Activated naive CD8-positive, alpha-beta T cell treated with anti-CD3 and anti-CD28 coated beads, Interleukin-2, amount 10 ng/mL, durations not matched to agents 7 days and 5 days (primary cell): ENCODE measurements at regions not wholly inside any gene's neighbourhood (a gene's known extent, or its start where the extent isn't known, plus 50 kb on each side); places are given as distances from the start of the nearest gene placed in this dataset.

Experiments used
- ATAC-seq: fragments of 150-1000 bp; cut with Tn5 transposase; one replicate; pipeline ENCODE4 v1.10.0; 2021; ENCODE audit warnings: low read depth, moderate library complexity
- POLR2A ChIA-PET: fragments of 350-600 bp; sonication (Branson Sonifier 250); formaldehyde crosslinking; loops from one replicate; lab custom pipeline; 2021; ENCODE audit warnings: antibody characterized with exemption; lab: Charles Lee
- DNase-seq: peaks from one replicate; pipeline ENCODE4 v3.0.0; 2021
- H3K27ac Mint-ChIP-seq: one replicate; pipeline ENCODE4 v1.8.0; 2022; ENCODE audit warnings: mild to moderate bottlenecking, mixed read lengths
- H3K27me3 Mint-ChIP-seq: one replicate; pipeline ENCODE4 v1.8.0; 2022; ENCODE audit warnings: mild to moderate bottlenecking, moderate library complexity, mixed read lengths
- H3K36me3 Mint-ChIP-seq: one replicate; pipeline ENCODE4 v1.8.0; 2021; ENCODE audit warnings: mild to moderate bottlenecking, mixed read lengths
- H3K4me1 Mint-ChIP-seq: one replicate; pipeline ENCODE4 v1.8.0; 2021; ENCODE audit warnings: mixed read lengths
- H3K4me3 Mint-ChIP-seq: one replicate; pipeline ENCODE4 v1.8.0; 2022; ENCODE audit warnings: mild to moderate bottlenecking, moderate library complexity, mixed read lengths
- H3K9me3 Mint-ChIP-seq: one replicate; pipeline ENCODE4 v1.8.0; 2021; ENCODE audit warnings: mixed read lengths

DNA sequence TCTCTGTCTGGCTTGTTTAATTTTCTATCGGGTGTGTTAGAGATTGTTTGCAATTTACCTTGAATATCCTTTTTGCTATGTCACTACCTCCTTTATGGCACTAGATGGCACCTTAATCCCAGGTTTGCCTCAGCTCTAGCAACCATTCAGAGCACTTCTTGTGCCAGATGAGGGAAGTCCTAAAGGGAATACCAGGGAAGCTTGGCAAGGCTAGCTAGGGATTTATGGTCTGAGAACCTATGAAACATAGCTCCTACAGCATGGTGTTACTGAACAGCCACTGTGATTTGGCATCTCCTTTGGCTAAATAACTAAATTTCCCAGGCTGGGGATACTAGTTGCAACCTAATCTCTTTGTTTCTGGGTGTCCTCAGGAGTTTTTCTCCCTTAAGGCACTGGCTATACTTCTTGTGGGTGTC is 69.0 kb upstream of the VOPP1 start:
- POLR2A ChIA-PET, result interaction anchor here (0.8 to 1.6 kb wide), 3 partner anchors 107 to 424 kb away, joined by 3 to 4 read pairs (median 4); partner anchors contain the start of gene SUMF2
- ATAC-seq (peak; percentile 70), DNase-seq (no peak)
- Mint-ChIP-seq H3K9me3 (no peaks in the 10 kb centered on the region), H3K36me3 (peaks cover 2% of the 10 kb centered on the region), H3K27me3 (peaks cover 11% of the 10 kb centered on the region), H3K4me1 (peaks cover 9% of the 10 kb centered on the region), H3K4me3 (peak overlapping the region; percentile 57), H3K27ac (peak overlapping the region; percentile 82)

GRCh38 chr7:55639640-55640039 is 67.3 kb upstream of the VOPP1 start:
- Mint-ChIP-seq H3K27me3 (peaks cover 12% of the 10 kb centered on the region), H3K36me3 (peaks cover 2% of the 10 kb centered on the region), H3K9me3 (no peaks in the 10 kb centered on the region), H3K27ac (no peak overlapping the region), H3K4me3 (no peak overlapping the region), H3K4me1 (peaks cover 9% of the 10 kb centered on the region)
- POLR2A ChIA-PET, result no interaction called here
- DNase-seq, result no peak
- no peak for ATAC-seq

GRCh38 chr7:55629051-55629677 is 56.9 kb upstream of the VOPP1 start:
- no peak overlapping the region for H3K27ac Mint-ChIP-seq
- no peaks in the 10 kb centered on the region for H3K4me1 Mint-ChIP-seq
- POLR2A ChIA-PET, result no interaction called here
- no peaks in the 10 kb centered on the region for H3K36me3 Mint-ChIP-seq
- peaks cover 4% of the 10 kb centered on the region for H3K9me3 Mint-ChIP-seq
- ATAC-seq (no peak), DNase-seq (no peak)
- H3K4me3 Mint-ChIP-seq, result no peak overlapping the region
- peaks cover 20% of the 10 kb centered on the region for H3K27me3 Mint-ChIP-seq

- Mint-ChIP-seq H3K9me3 (peaks cover 6% of the 10 kb centered on the region), H3K4me3 (no peak overlapping the region), H3K27ac (no peak overlapping the region), H3K4me1 (no peaks in the 10 kb centered on the region), H3K27me3 (peaks cover 20% of the 10 kb centered on the region), H3K36me3 (no peaks in the 10 kb centered on the region)
- ATAC-seq (no peak), DNase-seq (no peak)
- POLR2A ChIA-PET, result no interaction called here
Measured at GRCh38 chr7:55624813-55625212, 52.5 kb upstream of the VOPP1 start.

- DNase-seq (no peak), ATAC-seq (no peak)
- Mint-ChIP-seq H3K36me3 (no peaks in the 10 kb centered on the region), H3K9me3 (peaks cover 9% of the 10 kb centered on the region), H3K4me3 (no peak overlapping the region), H3K27me3 (peaks cover 10% of the 10 kb centered on the region), H3K27ac (no peak overlapping the region), H3K4me1 (no peaks in the 10 kb centered on the region)
- POLR2A ChIA-PET, result no interaction called here
Measured at GRCh38 chr7:55623617-55624016, 51.3 kb upstream of the VOPP1 start.

DNA sequence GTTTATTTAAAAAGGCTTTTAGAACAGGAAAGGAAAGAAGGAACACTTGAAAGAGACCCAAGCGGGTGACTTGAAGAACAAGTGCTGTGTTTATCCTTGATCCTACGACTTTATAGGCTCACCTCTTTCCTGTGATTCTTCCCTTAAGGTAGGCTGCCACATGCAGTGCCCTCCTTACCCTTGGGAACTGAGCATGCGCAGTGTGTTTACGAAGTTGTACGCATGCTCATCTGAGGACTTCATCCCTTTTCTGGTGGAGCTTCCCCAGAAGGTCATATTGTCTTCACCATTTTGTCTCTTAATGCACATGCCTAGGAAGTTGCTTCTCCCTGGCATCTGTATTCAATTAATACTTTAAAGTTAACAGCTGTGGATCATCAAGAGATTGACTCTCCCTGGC is 49.9 kb upstream of the VOPP1 start:
- Mint-ChIP-seq H3K9me3 (peaks cover 13% of the 10 kb centered on the region), H3K4me3 (no peak overlapping the region), H3K4me1 (no peaks in the 10 kb centered on the region), H3K27ac (no peak overlapping the region), H3K27me3 (peaks cover 11% of the 10 kb centered on the region), H3K36me3 (no peaks in the 10 kb centered on the region)
- POLR2A ChIA-PET, result no interaction called here
- ATAC-seq, result no peak
- no peak for DNase-seq
